ENCODE measurements at regions not wholly inside any gene's neighbourhood (a gene's known extent, or its start where the extent isn't known, plus 50 kb on each side); places are given as distances from the start of the nearest gene placed in this dataset.
"Not testable (repeated sequence)": the region's sequence is repeated elsewhere in the genome, so short reads cannot be mapped to it uniquely, and the experiment has no call there.

GRCh38 chr19:20397292-20397691, 168.3 kb downstream of the ZNF737 start:
- DNase-seq (ENCODE audit: low spot score), result no peak
- in situ Hi-C loops (cut with MboI; ENCODE audit: low sequenced_read_pairs, unreplicated experiment), result no loop called here
- TF ChIP-seq, protein P1, sequence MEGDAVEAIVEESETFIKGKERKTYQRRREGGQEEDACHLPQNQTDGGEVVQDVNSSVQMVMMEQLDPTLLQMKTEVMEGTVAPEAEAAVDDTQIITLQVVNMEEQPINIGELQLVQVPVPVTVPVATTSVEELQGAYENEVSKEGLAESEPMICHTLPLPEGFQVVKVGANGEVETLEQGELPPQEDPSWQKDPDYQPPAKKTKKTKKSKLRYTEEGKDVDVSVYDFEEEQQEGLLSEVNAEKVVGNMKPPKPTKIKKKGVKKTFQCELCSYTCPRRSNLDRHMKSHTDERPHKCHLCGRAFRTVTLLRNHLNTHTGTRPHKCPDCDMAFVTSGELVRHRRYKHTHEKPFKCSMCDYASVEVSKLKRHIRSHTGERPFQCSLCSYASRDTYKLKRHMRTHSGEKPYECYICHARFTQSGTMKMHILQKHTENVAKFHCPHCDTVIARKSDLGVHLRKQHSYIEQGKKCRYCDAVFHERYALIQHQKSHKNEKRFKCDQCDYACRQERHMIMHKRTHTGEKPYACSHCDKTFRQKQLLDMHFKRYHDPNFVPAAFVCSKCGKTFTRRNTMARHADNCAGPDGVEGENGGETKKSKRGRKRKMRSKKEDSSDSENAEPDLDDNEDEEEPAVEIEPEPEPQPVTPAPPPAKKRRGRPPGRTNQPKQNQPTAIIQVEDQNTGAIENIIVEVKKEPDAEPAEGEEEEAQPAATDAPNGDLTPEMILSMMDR (IDR thresholded peaks at IDR 0.05; ENCODE audit: borderline replicate concordance, control extremely low read depth, extremely low read depth, insufficient read depth, missing control alignments), result no peak

DNA sequence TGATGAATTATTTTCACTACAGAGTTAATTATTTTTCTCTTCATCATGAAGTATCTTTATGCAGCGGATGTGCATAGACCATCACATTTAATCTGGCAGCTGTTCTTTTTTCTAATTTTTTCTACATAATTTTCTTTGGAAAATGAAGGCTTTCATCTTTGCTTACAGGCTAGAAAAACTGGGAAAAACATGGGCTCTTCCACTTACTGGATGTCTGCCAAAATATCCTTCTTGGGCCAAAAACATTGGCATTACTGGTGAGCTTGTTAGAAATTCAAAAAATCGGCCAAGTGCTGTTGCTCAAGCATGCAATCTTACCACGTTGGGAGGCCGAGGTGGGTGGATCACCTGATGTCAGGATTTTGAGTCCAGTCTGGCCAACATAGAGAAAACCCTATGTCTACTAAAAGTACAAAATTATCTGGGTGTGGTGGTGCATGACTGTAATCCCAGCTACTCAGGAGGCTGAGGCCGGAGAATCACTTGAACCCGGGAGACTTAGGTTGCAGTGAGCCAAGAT, 176.8 kb downstream of the ZNF737 start:
- DNase-seq (ENCODE audit: low spot score), result no peak

GRCh38 chr19:20385061-20385460, 180.5 kb downstream of the ZNF737 start:
- in situ Hi-C loops (cut with MboI; ENCODE audit: low sequenced_read_pairs, unreplicated experiment), result no loop called here
- DNase-seq (ENCODE audit: low spot score), result no peak
- TF ChIP-seq, protein P1 (IDR thresholded peaks at IDR 0.05; ENCODE audit: borderline replicate concordance, control extremely low read depth, extremely low read depth, insufficient read depth, missing control alignments), result no peak

More for the DNA sequence above, 176.8 kb downstream of the ZNF737 start:
- in situ Hi-C loops (cut with MboI; ENCODE audit: low sequenced_read_pairs, unreplicated experiment), result no loop called here
- TF ChIP-seq, protein P1 (IDR thresholded peaks at IDR 0.05; ENCODE audit: borderline replicate concordance, control extremely low read depth, extremely low read depth, insufficient read depth, missing control alignments), result no peak

- no peak for DNase-seq (ENCODE audit: low spot score)
- in situ Hi-C loops (cut with MboI; ENCODE audit: low sequenced_read_pairs, unreplicated experiment), result no loop called here
Observed at GRCh38 chr19:20371911-20372310, 193.7 kb downstream of the ZNF737 start.

DNA sequence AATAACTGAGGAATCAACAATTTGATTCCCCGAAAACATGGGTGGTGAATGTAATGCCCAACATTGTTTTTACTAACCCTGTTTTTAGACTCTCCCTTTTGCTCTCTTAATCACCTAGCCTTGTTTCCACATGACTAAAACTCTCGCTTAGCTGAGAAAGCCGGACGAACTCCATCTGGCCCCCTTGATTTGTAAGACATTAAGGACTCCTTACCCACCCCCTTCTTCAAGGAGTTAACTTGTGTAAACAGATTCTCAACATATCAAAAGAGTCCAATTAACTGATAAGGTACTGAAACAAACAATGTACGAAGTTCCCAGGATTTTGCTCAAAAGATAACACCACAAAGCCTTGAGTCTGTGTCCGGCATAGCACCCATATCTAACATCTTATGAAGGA, 194.3 kb downstream of the ZNF737 start:
- in situ Hi-C loops (cut with MboI; ENCODE audit: low sequenced_read_pairs, unreplicated experiment), result not testable (repeated sequence)

More at GRCh38 chr19:20371911-20372310, 193.7 kb downstream of the ZNF737 start:
- TF ChIP-seq, protein P1 (IDR thresholded peaks at IDR 0.05; ENCODE audit: borderline replicate concordance, control extremely low read depth, extremely low read depth, insufficient read depth, missing control alignments), result no peak

GRCh38 chr19:20367811-20368294, 197.7 kb downstream of the ZNF737 start:
- in situ Hi-C loops (cut with MboI; ENCODE audit: low sequenced_read_pairs, unreplicated experiment), result no loop called here
- TF ChIP-seq, protein P1 (IDR thresholded peaks at IDR 0.05; ENCODE audit: borderline replicate concordance, control extremely low read depth, extremely low read depth, insufficient read depth, missing control alignments), result no peak
- DNase-seq (ENCODE audit: low spot score), result no peak

More for the DNA sequence above, 194.3 kb downstream of the ZNF737 start:
- not testable (repeated sequence) for DNase-seq (ENCODE audit: low spot score)

GRCh38 chr19:20365146-20365545, 198.1 kb downstream of the ZNF486 start:
- no peak for DNase-seq (ENCODE audit: low spot score)
- in situ Hi-C loops (cut with MboI; ENCODE audit: low sequenced_read_pairs, unreplicated experiment), result no loop called here
- TF ChIP-seq, protein P1 (IDR thresholded peaks at IDR 0.05; ENCODE audit: borderline replicate concordance, control extremely low read depth, extremely low read depth, insufficient read depth, missing control alignments), result no peak

All from GM13976 (cell line).